ENCODE measurements at regions not wholly inside any gene's neighbourhood (a gene's known extent, or its start where the extent isn't known, plus 50 kb on each side); places are given as distances from the start of the nearest gene placed in this dataset.

- no peak overlapping the region for H3K4me3 Mint-ChIP-seq (ENCODE audit: unreplicated experiment)
- no peaks in the 10 kb centered on the region for H3K4me1 Mint-ChIP-seq (ENCODE audit: insufficient read depth, unreplicated experiment)
- TF ChIP-seq CTCF (IDR thresholded peaks at IDR 0.05; ENCODE audit: unreplicated experiment): no peak
- H3K27ac Mint-ChIP-seq (ENCODE audit: low read depth, unreplicated experiment): no peak overlapping the region
- ChIA-PET POLR2A (no interaction called here), CTCF (interaction anchor here (1.1 kb wide), 1 partner anchor 9 kb away, joined by 3 read pairs; no protein-coding TSS in a partner anchor)
- H3K27me3 Mint-ChIP-seq (ENCODE audit: insufficient read depth, unreplicated experiment): no peaks in the 10 kb centered on the region
- no TSS peak for BruUV-seq (replicated peaks)
- peaks cover 8% of the 10 kb centered on the region for H3K9me3 Mint-ChIP-seq (ENCODE audit: unreplicated experiment)
- DNase-seq (ENCODE audit: unreplicated experiment): peak; percentile 12
- intact Hi-C loops (cut with micrococcal nuclease): no loop called here
- H3K36me3 Mint-ChIP-seq (ENCODE audit: insufficient read depth, unreplicated experiment): peaks cover 5% of the 10 kb centered on the region
These were observed 460.5 kb upstream of the BRINP1 start for GRCh38 chr9:119829748-119830147.

GRCh38 chr9:119829186-119829585, 460.0 kb upstream of the BRINP1 start:
- no TSS peak for BruUV-seq (replicated peaks)
- CTCF ChIA-PET: interaction anchor here (0.8 to 1.0 kb wide), 2 partner anchors 141 to 225 kb away, joined by 3 read pairs; no protein-coding TSS in a partner anchor
- H3K36me3 Mint-ChIP-seq (ENCODE audit: insufficient read depth, unreplicated experiment): peaks cover 5% of the 10 kb centered on the region
- no peak overlapping the region for H3K4me3 Mint-ChIP-seq (ENCODE audit: unreplicated experiment)
- DNase-seq (ENCODE audit: unreplicated experiment): no peak
- no peak for TF ChIP-seq CTCF (IDR thresholded peaks at IDR 0.05; ENCODE audit: unreplicated experiment)
- no peak overlapping the region for H3K27ac Mint-ChIP-seq (ENCODE audit: low read depth, unreplicated experiment)
- POLR2A ChIA-PET: no interaction called here
- H3K27me3 Mint-ChIP-seq (ENCODE audit: insufficient read depth, unreplicated experiment): no peaks in the 10 kb centered on the region
- H3K9me3 Mint-ChIP-seq (ENCODE audit: unreplicated experiment): peaks cover 8% of the 10 kb centered on the region
- H3K4me1 Mint-ChIP-seq (ENCODE audit: insufficient read depth, unreplicated experiment): no peaks in the 10 kb centered on the region
- intact Hi-C loops (cut with micrococcal nuclease): no loop called here

GRCh38 chr9:119827526-119827925, 458.3 kb upstream of the BRINP1 start:
- no peak for DNase-seq (ENCODE audit: unreplicated experiment)
- no peak for TF ChIP-seq CTCF (IDR thresholded peaks at IDR 0.05; ENCODE audit: unreplicated experiment)
- no peaks in the 10 kb centered on the region for H3K4me1 Mint-ChIP-seq (ENCODE audit: insufficient read depth, unreplicated experiment)
- BruUV-seq (replicated peaks): no TSS peak
- H3K27me3 Mint-ChIP-seq (ENCODE audit: insufficient read depth, unreplicated experiment): no peaks in the 10 kb centered on the region
- H3K4me3 Mint-ChIP-seq (ENCODE audit: unreplicated experiment): no peak overlapping the region
- no peaks in the 10 kb centered on the region for H3K9me3 Mint-ChIP-seq (ENCODE audit: unreplicated experiment)
- CTCF ChIA-PET: no interaction called here
- POLR2A ChIA-PET: no interaction called here
- H3K27ac Mint-ChIP-seq (ENCODE audit: low read depth, unreplicated experiment): no peak overlapping the region
- no peaks in the 10 kb centered on the region for H3K36me3 Mint-ChIP-seq (ENCODE audit: insufficient read depth, unreplicated experiment)
- intact Hi-C loops (cut with micrococcal nuclease): no loop called here

GRCh38 chr9:119827126-119827525, 457.9 kb upstream of the BRINP1 start:
- Mint-ChIP-seq H3K4me1 (ENCODE audit: insufficient read depth, unreplicated experiment) (no peaks in the 10 kb centered on the region), H3K9me3 (ENCODE audit: unreplicated experiment) (no peaks in the 10 kb centered on the region), H3K27me3 (ENCODE audit: insufficient read depth, unreplicated experiment) (no peaks in the 10 kb centered on the region), H3K27ac (ENCODE audit: low read depth, unreplicated experiment) (no peak overlapping the region), H3K36me3 (ENCODE audit: insufficient read depth, unreplicated experiment) (no peaks in the 10 kb centered on the region), H3K4me3 (ENCODE audit: unreplicated experiment) (no peak overlapping the region)
- no TSS peak for BruUV-seq (replicated peaks)
- no peak for DNase-seq (ENCODE audit: unreplicated experiment)
- intact Hi-C loops (cut with micrococcal nuclease): no loop called here
- CTCF ChIA-PET: no interaction called here
- TF ChIP-seq CTCF (IDR thresholded peaks at IDR 0.05; ENCODE audit: unreplicated experiment): no peak
- POLR2A ChIA-PET: no interaction called here

All from MCF 10A (cell line).